GM19023 (cell line): ENCODE measurements at regions not wholly inside any gene's neighbourhood (a gene's known extent, or its start where the extent isn't known, plus 50 kb on each side); places are given as distances from the start of the nearest gene placed in this dataset.
"Not testable (repeated sequence)": the region's sequence is repeated elsewhere in the genome, so short reads cannot be mapped to it uniquely, and the experiment has no call there.

ENCODE experiments used
- ATAC-seq: cut with Tn5 transposase; IDR thresholded peaks from one replicate; pipeline ENCODE4 v1.9.1; 2021; ENCODE audit warnings: mild to moderate bottlenecking, moderate library complexity; ENCODE audit not compliant: unreplicated experiment

DNA sequence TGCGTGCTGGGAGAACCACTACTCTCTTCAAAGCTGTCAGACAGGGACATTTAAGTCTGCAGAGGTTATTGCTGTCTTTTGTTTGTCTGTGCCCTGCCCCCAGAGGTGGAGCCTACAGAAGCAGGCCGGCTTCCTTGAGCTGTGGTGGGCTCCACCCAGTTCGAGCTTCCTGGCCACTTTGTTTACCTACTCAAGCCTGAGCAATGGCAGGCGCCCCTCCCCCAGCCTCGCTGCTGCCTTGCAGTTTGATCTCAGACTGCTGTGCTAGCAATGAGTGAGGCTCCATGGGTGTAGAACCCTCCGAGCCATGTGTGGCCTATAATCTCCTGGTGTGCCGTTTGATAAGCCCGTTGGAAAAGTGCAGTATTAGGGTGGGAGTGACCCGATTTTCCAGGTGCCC, 542.5 kb upstream of the KLF4 start:
- ATAC-seq = not testable (repeated sequence)

DNA sequence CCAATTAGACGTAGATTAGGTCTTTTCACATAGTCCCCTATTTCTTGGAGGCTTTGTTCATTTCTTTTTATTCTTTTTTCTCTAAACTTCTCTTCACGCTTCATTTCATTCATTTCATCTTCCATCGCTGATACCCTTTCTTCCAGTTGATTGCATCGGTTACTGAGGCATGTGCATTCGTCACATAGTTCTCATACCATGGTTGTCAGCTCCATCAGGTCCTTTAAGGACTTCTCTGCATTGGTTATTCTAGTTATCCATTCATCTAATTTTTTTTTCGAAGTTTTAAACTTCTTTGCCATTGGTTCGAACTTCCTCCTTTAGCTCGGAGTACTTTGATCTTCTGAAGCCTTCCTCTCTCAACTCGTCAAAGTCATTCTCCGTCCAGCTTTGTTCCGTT, 541.7 kb upstream of the KLF4 start:
- not testable (repeated sequence) for ATAC-seq

DNA sequence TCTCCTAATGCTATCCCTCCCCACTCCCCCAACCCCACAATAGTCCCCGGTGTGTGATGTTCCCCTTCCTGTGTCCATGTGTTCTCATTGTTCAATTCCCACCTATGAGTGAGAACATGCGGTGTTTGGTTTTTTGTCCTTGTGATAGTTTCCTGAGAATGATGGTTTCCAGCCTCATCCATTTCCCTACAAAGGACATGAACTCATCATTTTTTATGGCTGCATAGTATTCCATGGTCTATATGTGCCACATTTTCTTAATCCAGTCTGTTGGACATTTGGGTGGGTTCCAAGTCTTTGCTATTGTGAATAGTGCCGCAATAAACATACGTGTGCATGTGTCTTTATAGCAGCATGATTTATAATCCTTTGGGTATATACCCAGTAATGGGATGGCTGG, 537.1 kb upstream of the KLF4 start:
- ATAC-seq = not testable (repeated sequence)

DNA sequence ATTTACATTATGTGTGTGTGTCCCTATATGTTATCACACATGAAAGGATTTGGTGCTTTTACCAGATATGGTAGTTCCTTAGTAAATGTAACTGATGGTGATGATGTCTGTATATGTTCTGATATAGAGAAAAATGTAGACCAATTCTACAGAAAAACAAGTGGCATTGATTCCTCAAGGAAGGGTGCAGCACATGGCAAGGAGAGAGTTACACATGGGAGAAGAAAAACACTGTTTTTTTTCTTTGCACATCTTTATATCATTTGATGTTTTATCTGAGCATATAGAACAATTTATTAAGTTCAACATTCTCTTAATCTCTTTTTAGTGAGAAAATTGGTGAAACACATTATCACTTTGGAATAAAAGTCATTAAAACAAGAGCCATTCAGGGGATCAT, 535.0 kb upstream of the KLF4 start:
- ATAC-seq = no peak

DNA sequence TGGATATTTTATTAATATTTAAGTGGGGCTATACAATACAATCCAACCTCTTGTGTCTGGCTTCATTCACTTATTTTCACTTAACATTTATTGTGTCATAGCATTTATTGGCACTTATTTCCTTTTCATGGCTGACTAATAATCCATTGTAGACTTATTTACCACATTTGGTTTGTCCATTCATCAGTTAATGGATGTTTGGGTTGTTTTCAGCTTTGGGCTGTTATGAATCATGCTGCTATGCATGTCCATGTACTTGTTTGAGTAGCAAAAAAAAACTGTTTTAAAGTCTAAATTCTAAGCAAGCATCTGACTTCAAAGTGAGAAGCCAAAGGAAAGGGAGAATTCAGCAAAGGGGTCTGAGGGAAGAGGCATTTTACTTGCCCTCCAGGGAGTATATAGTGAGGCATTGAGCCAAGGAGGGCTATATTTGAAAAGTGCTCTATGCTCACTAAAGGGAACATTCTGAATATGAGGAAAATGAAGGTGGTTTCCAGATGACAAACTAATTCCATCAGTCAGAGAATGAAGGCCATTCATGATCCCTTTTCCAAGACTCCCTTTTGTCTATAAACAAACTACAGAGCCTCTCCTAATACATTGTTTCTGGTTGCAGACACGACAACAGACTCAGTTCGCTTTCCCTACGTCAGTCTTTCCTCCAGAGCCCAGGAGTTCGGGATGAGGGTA, 532.8 kb upstream of the KLF4 start:
- no peak for ATAC-seq

DNA sequence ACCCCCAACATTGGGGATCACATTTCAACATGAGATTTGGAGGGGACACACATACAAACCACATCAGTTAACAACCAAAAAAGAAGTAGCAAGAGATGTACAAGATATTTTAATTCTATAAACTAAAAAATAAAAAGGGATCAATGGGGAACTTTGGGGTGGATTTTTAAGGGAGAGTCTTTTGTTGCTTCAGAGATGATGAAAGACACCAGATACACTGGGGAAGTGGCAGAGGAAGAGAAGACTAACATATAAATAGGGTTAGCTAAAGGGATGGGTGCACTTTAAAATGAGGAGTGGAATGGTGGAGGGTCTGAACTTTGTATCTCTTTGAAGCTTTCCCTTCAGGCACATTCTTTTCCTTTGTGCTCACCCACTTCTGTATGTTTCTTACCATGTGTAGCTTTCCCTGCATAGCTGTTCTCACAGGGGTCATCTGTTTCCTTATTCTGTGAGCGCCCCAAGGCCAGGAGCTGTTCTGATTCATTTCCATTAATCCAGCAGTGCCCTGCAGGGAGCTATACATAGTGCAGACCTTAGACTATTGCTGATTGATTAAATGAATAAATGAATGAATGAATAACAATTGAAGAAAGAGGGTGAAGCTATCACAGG, 531.6 kb upstream of the KLF4 start:
- ATAC-seq = no peak

DNA sequence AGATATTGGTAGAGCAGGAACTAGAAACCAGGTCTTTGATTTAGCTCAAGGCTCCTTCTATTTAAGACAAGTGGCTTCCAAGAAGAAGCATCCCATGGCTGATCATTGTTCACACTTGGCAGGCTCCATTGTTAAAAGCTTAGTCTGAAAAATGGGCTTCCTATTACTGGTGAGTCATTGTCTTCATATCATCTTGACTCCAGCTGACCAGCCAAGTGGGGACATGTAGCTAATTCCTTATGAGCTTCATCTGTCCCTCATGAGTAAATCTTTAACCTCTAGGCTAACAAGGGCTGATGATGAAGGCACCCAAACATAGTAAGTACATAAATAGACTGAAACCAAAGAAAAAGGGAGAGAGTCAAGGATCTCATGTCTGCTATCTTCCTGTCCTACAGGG, 530.3 kb upstream of the KLF4 start:
- no peak for ATAC-seq

DNA sequence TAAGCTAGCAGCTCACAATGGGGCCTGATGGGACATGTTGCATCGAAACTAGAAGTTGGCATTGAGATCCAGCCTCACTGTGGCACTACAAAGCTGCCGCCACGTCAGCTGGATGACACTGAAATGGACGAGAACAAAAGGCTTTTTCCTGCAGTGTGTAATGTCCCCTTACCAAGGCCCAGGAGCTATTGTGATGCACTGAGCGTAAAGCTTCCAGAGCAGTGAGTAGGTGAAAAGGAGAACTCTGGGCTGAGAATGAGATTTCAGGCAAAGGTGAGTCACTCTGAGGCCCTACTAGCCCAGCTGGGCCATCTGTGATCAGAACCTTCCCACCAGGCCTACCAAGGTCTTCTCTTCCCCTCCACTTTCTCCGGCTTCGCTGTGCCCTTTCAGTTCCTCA, 528.1 kb upstream of the KLF4 start:
- no peak for ATAC-seq

DNA sequence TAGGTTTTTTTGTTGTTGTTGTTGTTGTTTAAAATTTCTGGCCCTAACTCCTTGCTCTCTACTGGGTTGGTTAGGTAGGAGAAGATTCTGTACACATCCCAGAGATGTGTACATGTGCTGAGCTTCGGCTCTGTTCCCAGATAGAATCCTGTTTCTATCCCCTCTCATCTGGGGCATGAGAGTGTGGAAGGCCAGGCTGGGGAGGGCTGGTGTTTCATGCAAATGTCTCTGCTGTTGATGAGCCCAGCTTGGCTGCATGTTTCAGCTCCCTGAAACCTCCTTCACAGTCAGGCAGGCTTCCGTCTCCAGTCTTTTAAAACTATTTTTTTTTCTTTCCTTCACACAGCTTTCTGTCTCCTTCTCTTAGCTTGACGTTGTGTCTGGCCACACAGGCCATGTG, 526.9 kb upstream of the KLF4 start:
- ATAC-seq = no peak

DNA sequence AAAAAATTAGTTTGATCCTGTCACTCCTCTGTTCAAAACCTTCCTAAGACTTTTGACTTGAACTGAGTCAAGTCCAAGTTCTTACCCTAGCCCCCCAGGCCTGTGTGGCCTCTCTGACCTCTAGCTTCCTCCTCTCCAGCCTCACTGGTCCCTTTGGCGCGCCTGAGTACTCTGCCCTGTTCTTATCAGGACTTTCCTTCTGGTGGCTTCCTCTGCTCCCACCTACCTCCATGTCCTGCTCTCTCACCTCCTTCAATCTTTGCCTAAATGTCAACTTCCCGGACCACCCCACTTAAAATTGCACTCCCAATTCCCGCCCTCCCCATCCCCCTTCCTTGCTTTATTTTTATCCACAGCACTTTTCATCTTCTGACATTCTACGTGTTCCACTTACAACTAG, 526.1 kb upstream of the KLF4 start:
- no peak for ATAC-seq

DNA sequence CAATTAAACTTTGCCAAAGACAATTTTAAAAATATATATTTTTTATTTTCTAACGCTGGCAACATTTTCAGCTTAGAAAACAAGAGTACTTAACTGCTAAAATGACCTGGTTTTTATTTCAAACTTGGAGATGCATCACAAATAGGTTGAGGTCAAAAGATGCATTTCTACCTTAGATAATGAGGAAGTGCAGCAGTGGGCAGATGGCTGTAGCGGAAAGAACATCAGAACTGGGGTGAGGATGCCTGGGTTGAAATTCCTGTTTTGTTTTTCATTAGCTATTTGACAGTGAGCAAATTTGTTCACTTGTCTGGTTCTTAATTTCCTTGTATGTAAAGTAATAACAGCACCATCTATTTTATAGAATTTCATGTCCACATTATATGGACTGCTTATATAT, 524.8 kb upstream of the KLF4 start:
- ATAC-seq = no peak

DNA sequence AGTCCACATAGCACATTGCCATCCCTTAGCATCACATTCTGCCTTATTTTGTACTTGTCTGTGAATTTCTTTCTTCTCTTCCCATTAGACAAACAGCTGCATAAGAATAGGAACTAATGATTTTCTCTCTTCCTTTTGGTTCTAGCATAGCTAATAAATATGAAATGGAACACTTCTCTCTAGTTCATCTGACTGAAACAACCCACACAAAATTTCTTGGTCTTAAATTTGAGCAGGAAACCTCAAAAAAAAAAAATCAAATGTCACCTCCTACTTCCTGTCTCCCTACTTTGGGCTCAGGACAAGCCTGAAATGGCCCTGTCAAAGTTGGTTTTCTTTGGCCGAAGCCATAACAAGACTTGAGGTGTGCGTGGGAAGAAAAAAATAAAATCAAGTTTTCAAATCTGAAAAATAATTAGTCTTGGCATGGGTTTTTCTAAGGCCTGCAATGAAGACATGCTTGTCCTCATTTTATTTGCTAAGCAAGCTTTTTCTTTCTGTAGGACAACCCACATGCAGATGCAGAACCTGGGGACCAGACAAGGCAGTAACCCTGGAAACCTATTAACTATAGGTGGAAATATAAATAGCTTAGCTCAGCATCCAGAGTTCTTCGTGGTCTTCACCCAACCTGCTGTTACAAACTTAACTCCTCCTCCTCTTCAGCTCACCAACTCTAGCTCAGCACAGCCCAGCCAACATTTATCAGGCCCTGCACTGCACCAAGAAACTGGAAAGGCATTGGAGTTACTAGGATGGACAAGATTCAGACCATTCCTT, 523.5 kb upstream of the KLF4 start:
- ATAC-seq = no peak

DNA sequence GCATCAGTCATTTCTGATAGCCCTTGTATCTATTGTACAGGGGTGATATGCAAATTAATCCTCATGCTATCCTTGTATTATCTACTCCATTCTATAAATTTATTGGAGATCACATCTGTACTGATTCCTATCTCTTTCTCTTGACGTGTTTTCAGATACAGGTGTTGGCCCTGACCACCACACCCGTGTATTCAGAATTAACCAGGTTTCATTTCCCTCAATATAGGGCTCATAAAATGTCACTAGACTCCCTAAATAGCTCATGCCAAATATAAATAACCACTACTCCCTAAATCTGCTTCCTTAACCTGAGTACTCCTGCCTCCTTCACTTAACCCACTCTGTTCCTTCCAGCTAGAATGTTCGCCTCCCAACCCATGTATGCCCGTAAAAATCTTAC, 522.8 kb upstream of the KLF4 start:
- ATAC-seq = no peak

DNA sequence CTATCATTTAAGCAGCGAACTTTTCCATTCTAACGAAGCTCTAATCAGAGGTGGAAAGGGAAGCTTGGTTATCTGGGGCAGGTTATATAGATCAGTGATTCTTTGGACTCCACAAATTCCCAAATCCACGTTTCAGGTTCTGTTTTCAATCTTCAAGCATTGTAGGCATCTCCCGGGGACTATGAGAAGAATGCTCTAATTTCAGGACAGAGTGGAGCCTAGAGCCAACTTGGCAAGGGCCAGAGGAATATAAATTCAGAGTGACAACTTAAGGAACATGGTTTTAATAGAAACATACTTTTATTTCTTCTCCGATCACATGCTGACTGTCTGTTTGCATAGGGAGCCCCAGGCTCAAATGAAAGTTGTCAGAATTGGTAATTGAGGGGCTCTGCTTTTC, 514.0 kb upstream of the KLF4 start:
- no peak for ATAC-seq

DNA sequence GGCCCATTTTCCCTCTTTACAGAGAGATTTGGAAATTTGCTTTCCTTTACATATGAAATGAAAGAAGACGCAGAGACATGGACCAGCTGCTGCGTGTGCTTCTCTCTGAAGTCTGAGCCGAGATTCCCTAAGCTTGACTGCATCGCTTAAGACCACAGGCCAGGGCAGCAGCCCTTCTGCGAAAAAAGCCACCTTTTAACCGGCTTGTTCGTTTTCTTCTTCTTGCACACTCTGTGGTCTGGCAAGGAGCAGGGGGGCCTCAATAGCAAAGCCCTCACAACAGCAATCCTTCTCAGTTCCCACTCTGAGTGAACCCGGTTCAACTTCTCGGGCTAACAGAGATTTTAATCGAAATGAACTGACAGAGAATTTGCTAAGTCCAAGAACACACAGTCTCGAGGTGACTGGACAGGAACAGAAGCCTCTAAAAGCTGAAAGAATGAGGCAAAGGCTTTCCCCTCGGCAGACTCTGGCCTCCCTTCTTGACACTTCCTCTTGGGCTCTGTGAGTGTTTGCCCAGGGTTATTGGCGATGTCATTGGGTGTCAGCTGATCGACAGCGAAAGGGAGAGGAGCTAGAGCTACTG, 512.9 kb upstream of the KLF4 start:
- no peak for ATAC-seq

DNA sequence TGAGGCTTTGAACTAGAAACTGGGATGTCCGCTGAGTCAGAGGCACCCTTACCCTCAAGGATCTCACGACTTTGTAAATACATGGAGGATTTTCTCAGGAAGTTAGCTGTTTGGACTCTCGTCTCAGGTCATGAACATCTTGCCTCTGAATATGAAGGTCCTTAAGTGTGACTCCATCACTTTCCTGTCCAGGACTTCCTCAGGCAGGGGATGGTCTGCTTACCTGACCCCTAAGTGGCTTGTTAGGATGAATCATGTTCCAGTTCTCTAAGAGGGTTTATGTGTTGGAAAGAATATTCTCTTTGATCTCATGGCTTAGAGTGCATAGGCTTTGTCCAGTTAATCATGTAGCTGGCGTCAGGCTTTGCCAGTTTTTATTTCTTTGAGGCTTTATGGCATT, 511.7 kb upstream of the KLF4 start:
- no peak for ATAC-seq

DNA sequence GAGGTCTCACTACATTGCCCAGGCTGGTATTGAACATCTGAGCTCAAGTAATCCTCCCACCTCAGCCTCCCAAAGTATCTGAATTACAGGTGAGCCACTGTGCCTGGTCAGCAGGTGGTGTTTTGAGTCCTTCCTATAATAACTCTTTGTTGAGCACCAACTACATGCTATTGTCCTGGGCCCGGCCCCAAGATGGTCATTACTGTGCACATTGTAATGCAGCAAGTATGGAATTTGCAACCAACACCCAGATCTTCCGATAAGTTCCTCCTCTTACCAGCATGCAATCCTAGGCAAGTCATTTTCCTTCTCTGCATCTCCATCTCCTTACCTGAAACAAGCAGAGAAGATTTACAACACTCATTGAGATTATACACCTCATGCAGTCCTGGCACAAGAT, 510.3 kb upstream of the KLF4 start:
- ATAC-seq = no peak

DNA sequence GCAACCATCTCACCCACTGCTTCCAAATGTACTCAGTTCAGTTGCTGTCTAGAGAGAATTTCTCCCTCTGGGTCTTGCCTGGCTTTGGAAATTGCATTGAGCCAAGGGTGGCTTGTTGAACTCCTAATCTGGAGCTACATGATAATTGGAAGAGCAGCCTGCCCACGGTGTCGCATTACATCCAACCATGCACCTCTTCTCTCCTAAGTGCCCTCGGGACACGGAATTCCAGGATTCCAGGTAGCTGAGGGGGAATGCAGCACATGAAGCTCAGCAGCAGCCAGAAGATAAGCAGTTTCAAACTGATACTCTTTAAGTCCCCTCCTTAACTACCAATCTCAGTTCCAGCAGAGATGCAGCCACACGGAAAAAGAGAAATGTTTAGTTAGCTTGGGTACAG, 509.4 kb upstream of the KLF4 start:
- no peak for ATAC-seq

DNA sequence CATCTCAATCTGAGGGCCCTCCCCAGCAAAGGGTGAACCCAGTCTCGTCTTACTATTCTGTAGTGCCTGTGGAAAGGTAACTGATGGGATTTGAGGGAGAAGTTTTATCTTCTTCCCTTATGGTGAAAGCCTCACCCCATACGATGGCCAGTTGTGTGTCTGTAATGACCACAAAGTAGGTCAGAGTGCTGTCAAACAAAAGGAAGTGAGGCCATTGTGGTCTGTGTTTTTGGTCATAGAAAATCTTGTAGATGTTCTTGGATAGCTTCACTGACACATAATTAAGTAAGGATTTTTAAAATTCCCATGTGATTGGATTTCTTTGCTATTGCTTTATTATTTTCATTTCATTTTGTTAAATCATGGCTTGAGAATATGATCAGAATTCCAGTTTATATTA, 505.1 kb upstream of the KLF4 start:
- ATAC-seq = no peak

DNA sequence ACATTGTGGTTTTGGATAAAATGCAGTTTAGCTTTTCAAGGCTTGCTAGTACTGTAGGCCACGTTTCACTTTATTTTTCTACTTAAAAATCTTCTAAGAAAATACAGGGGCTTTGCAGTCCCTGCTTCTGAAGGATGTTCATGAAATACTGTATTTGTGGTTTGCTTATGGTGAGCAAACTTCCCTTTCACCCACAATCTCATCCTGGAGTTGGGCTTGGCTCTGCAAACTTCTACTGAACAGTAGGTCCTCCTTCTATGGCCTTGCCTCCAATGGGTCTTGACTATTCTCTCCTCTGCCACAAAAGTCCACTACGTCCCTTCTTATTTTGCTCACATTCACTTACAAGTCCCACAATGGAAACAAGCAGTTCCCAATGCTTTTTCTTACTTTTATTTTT, 502.7 kb upstream of the KLF4 start:
- ATAC-seq = no peak

DNA sequence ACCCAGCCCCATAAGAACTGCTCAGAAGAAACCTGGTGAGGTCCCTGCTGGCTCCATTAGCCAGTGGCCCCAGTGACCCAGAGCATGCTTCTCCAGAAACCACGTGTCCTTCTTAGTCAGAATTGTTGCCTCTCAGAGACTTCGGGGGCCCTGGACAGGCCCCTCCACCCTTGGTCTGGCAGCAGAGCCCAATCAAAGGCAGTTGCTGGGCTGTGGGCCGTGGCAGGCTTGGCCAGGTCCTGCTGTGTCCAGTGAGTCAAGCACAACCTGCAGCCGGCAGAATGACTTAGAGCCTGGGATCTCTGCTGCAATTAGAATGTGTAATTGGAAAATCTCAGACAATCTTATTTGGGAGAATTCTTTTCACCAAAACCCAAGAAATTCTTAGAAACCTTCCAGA, 502.0 kb upstream of the KLF4 start:
- no peak for ATAC-seq

DNA sequence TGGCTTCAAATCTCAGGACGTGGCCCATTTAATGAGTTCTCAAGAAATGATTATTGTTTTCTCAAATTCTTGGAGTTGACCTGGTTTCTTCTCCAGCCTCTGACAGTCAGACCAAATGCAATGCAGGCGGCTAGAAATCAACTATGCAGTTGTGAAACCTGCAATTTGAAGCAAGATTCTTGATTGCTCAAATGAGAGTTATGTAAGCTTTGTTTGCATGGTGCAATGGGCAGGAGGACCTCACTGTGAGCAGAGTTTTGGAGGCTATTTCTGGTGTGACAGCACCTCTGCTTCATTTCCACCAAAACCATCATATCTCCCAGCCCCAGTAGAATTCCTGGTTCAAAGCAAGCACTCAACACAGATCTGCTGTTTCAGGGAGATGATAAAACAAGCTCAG, 500.0 kb upstream of the KLF4 start:
- ATAC-seq = no peak
